SU-DHL-6 (cell line): ENCODE measurements at regions not wholly inside any gene's neighbourhood (a gene's known extent, or its start where the extent isn't known, plus 50 kb on each side); places are given as distances from the start of the nearest gene placed in this dataset.

ENCODE experiments used
- CTCF ChIP-seq: fragments of 200-600 bp; sonication (generic); IDR thresholded peaks from one replicate; pipeline ENCODE4 v1.5.1; 2017; ENCODE audit warnings: antibody characterized with exemption, mild to moderate bottlenecking, low read length, moderate library complexity; ENCODE audit not compliant: insufficient read depth, poor library complexity, severe bottlenecking
- EZH2phosphoT487 ChIP-seq: fragments of 200-600 bp; sonication (generic), shearing (Covaris generic); conservative IDR thresholded peaks from 2 replicates; pipeline ENCODE4 v1.6.1; 2018; ENCODE audit warnings: mild to moderate bottlenecking, antibody characterized with exemption, low read length, moderate library complexity, mixed read lengths

GRCh38 chr4:14299166-14299565 is 671.6 kb upstream of the BOD1L1 start:
- TF ChIP-seq CTCF: no peak
- TF ChIP-seq EZH2phosphoT487: no peak
